ENCODE measurements at regions not wholly inside any gene's neighbourhood (a gene's known extent, or its start where the extent isn't known, plus 50 kb on each side); places are given as distances from the start of the nearest gene placed in this dataset.

DNA sequence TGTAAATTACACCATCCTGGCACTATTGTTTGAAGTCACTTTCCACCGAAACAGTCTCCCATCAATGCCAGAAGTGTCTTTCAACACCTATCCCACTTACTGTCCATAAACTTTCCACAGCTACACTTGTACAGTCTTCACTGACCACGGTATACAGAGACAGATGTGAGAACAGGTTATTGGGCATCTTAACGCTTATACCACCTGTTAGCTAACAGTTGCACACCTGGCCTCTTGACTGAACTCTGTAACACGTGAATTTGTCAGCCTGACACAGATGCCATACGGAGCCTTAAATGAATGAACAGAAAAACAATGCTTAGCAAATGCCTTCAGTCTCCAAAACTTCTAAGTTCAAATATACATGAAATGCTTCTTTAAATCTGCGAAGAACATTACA lies 440.5 kb downstream of the SHQ1 start:
- Histone ChIP-seq H3K79me1 (ENCODE audit: low read length) (peaks cover 15% of the 10 kb centered on the region), H3K27ac (ENCODE audit: low read depth, low read length) (no peak overlapping the region), H2BK5ac (ENCODE audit: low read length) (no peak overlapping the region), H3K36me3 (ENCODE audit: control insufficient read depth, insufficient read depth, low read length) (no peaks in the 10 kb centered on the region), H3K4me3 (ENCODE audit: low read length) (no peak overlapping the region), H3K4ac (ENCODE audit: low read depth, low read length) (no peak overlapping the region), H3K79me2 (ENCODE audit: control insufficient read depth, insufficient read depth, low read length) (peaks cover 82% of the 10 kb centered on the region), H3K27me3 (ENCODE audit: insufficient read depth, low read length, poor library complexity) (no peaks in the 10 kb centered on the region), H3K9ac (ENCODE audit: low read length) (no peak overlapping the region), H2BK15ac (replicated peaks; ENCODE audit: low read depth) (no peak overlapping the region), H4K5ac (ENCODE audit: low read length) (no peak overlapping the region), H4K8ac (ENCODE audit: low read depth, low read length) (no peak overlapping the region), H2AK5ac (ENCODE audit: low read length) (no peak overlapping the region), H3K56ac (ENCODE audit: low read length) (no peak overlapping the region), H3K23ac (ENCODE audit: low read length) (no peak overlapping the region), H2BK120ac (ENCODE audit: low read depth, low read length) (no peak overlapping the region), H3K18ac (ENCODE audit: low read length) (no peak overlapping the region), H3K4me1 (ENCODE audit: control insufficient read depth, low read depth, low read length) (peaks cover 19% of the 10 kb centered on the region), H3K4me2 (ENCODE audit: low read length) (no peak overlapping the region)
- WGBS (ENCODE audit: extremely low coverage, insufficient coverage, low lambda C conversion rate): 100% methylated on average over 1 of the region's 6 CpGs
- no peak for DNase-seq

DNA sequence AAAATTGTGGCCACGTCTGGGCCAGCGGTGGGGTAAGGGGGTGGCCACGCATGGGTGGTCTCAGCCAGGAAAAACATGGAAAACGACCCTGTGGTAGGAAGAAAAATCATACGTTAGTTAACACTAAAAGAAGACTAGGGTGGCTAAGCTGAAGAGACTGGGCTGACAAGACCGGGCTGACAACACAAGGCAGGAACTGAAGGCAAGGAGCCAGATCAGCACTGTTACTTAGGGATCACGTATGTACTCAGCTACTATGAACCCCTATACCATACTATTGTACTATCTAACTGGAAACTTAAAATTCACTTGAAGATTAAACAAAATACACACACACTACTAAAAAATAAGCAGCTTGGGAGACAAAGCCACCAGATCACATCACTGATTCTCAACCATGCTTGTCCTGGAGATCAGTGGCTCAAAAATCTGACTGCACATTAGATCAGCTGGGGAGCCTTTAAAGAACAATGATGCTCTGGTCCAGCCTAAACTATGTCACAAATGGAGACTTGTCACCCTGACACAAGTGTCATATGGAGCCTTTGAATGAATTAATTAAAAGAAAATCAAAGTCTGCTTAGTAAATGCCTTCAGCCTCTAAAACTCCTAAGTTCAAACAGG lies 442.2 kb downstream of the SHQ1 start:
- peaks cover 13% of the 10 kb centered on the region for H3K79me1 ChIP-seq (ENCODE audit: low read length)

DNA sequence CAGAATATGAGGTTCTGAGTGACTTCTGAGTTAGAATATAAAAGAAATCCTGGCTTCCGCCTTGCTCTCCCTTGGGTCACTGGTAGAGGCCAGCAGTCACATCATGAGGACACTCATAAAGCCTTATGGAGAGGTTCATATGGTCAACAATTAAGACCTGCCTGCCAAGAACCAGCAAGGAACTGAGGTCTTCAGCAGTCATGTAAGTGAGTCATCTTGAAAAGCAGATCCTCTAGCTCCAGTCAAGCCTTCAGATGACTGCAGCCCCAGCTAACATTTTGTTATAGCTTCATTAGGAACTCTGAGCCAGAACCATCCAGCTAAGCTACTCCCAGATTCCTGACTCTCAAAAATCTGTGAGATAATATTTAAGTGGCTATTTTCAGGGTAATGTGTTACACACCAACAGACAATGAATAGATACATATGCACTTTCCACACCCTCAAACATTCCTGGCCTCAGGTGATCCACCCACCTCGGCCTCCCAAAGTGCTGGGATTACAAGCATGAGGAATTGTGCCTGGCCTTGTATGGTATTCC lies 447.2 kb downstream of the SHQ1 start:
- no peak for DNase-seq
- Histone ChIP-seq H3K56ac (ENCODE audit: low read length) (no peak overlapping the region), H4K8ac (ENCODE audit: low read depth, low read length) (no peak overlapping the region), H2BK120ac (ENCODE audit: low read depth, low read length) (no peak overlapping the region), H4K5ac (ENCODE audit: low read length) (no peak overlapping the region), H3K79me2 (ENCODE audit: control insufficient read depth, insufficient read depth, low read length) (peaks cover 81% of the 10 kb centered on the region), H3K79me1 (ENCODE audit: low read length) (peaks cover 9% of the 10 kb centered on the region), H3K27me3 (ENCODE audit: insufficient read depth, low read length, poor library complexity) (no peaks in the 10 kb centered on the region), H2BK15ac (replicated peaks; ENCODE audit: low read depth) (no peak overlapping the region), H2AK5ac (ENCODE audit: low read length) (no peak overlapping the region), H3K4ac (ENCODE audit: low read depth, low read length) (no peak overlapping the region), H3K23ac (ENCODE audit: low read length) (no peak overlapping the region), H3K4me1 (ENCODE audit: control insufficient read depth, low read depth, low read length) (peaks cover 17% of the 10 kb centered on the region), H3K36me3 (ENCODE audit: control insufficient read depth, insufficient read depth, low read length) (no peaks in the 10 kb centered on the region), H3K4me2 (ENCODE audit: low read length) (no peak overlapping the region), H3K9ac (ENCODE audit: low read length) (no peak overlapping the region), H3K4me3 (ENCODE audit: low read length) (no peak overlapping the region), H3K18ac (ENCODE audit: low read length) (no peak overlapping the region), H3K27ac (ENCODE audit: low read depth, low read length) (no peak overlapping the region), H2BK5ac (ENCODE audit: low read length) (no peak overlapping the region)
- no CpG with 5 or more reads among the region's 2 CpGs for WGBS (ENCODE audit: extremely low coverage, insufficient coverage, low lambda C conversion rate)

More for the DNA sequence above, 442.2 kb downstream of the SHQ1 start:
- WGBS (ENCODE audit: extremely low coverage, insufficient coverage, low lambda C conversion rate): no CpG with 5 or more reads among the region's 7 CpGs
- H3K27ac ChIP-seq (ENCODE audit: low read depth, low read length): no peak overlapping the region
- H3K9ac ChIP-seq (ENCODE audit: low read length): no peak overlapping the region
- H3K4me3 ChIP-seq (ENCODE audit: low read length): no peak overlapping the region
- DNase-seq: no peak
- H4K8ac ChIP-seq (ENCODE audit: low read depth, low read length): no peak overlapping the region
- no peak overlapping the region for H2BK120ac ChIP-seq (ENCODE audit: low read depth, low read length)
- H4K5ac ChIP-seq (ENCODE audit: low read length): no peak overlapping the region
- peaks cover 82% of the 10 kb centered on the region for H3K79me2 ChIP-seq (ENCODE audit: control insufficient read depth, insufficient read depth, low read length)
- no peak overlapping the region for H2BK15ac ChIP-seq (replicated peaks; ENCODE audit: low read depth)
- no peak overlapping the region for H2AK5ac ChIP-seq (ENCODE audit: low read length)
- H3K36me3 ChIP-seq (ENCODE audit: control insufficient read depth, insufficient read depth, low read length): no peaks in the 10 kb centered on the region
- H3K56ac ChIP-seq (ENCODE audit: low read length): no peak overlapping the region
- H3K4me2 ChIP-seq (ENCODE audit: low read length): no peak overlapping the region
- H3K4me1 ChIP-seq (ENCODE audit: control insufficient read depth, low read depth, low read length): peaks cover 24% of the 10 kb centered on the region
- no peaks in the 10 kb centered on the region for H3K27me3 ChIP-seq (ENCODE audit: insufficient read depth, low read length, poor library complexity)
- H3K18ac ChIP-seq (ENCODE audit: low read length): no peak overlapping the region
- H2BK5ac ChIP-seq (ENCODE audit: low read length): no peak overlapping the region
- H3K4ac ChIP-seq (ENCODE audit: low read depth, low read length): no peak overlapping the region
- no peak overlapping the region for H3K23ac ChIP-seq (ENCODE audit: low read length)

DNA sequence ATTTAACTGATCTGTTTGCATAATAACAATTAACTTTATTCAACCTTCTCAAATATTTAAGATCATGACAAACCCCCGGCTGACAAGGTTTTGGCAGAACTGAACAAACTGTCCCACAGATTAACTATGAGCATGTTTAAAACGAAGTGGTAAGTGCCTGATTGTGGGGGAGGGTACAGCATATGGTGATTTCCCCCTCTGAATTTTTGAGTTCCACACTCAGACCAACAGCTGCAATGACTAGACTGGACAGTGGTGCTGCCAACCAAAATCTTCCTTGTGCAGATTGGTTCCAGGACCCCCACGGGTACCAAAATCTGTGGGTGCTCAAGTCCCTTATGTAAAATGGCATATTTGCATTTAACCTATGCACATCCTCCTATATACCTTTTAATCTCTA lies 449.5 kb downstream of the SHQ1 start:
- Histone ChIP-seq H3K4ac (ENCODE audit: low read depth, low read length) (no peak overlapping the region), H3K56ac (ENCODE audit: low read length) (no peak overlapping the region), H3K79me1 (ENCODE audit: low read length) (peaks cover 8% of the 10 kb centered on the region), H3K79me2 (ENCODE audit: control insufficient read depth, insufficient read depth, low read length) (peaks cover 83% of the 10 kb centered on the region), H4K8ac (ENCODE audit: low read depth, low read length) (no peak overlapping the region), H2BK120ac (ENCODE audit: low read depth, low read length) (no peak overlapping the region), H3K27me3 (ENCODE audit: insufficient read depth, low read length, poor library complexity) (no peaks in the 10 kb centered on the region), H2BK5ac (ENCODE audit: low read length) (no peak overlapping the region), H3K27ac (ENCODE audit: low read depth, low read length) (no peak overlapping the region), H3K18ac (ENCODE audit: low read length) (no peak overlapping the region), H3K4me1 (ENCODE audit: control insufficient read depth, low read depth, low read length) (peaks cover 9% of the 10 kb centered on the region), H3K4me2 (ENCODE audit: low read length) (no peak overlapping the region), H4K5ac (ENCODE audit: low read length) (no peak overlapping the region), H2AK5ac (ENCODE audit: low read length) (no peak overlapping the region), H3K4me3 (ENCODE audit: low read length) (no peak overlapping the region), H3K36me3 (ENCODE audit: control insufficient read depth, insufficient read depth, low read length) (no peaks in the 10 kb centered on the region), H3K23ac (ENCODE audit: low read length) (no peak overlapping the region), H2BK15ac (replicated peaks; ENCODE audit: low read depth) (no peak overlapping the region), H3K9ac (ENCODE audit: low read length) (no peak overlapping the region)
- no peak for DNase-seq
- no CpG with 5 or more reads among the region's 3 CpGs for WGBS (ENCODE audit: extremely low coverage, insufficient coverage, low lambda C conversion rate)

DNA sequence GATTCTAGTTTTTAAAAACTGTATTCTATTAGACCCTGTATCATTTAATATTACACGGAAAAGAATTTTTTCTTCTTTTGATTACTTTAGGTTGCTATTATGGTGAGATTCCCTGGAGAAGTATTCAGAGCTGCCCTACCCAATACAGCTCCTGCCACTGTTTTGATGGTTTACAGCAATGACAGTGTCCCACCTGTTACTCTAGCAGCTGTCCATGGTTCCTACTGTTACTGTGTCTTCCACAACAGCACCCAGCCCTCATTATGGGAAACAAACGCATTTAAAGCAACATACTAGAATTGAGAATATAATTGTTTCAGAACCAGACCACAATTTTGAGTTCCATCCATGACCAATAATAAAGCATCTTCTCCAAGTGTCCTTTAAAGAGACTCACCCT lies 450.7 kb downstream of the SHQ1 start:
- Histone ChIP-seq H3K27ac (ENCODE audit: low read depth, low read length) (no peak overlapping the region), H3K36me3 (ENCODE audit: control insufficient read depth, insufficient read depth, low read length) (no peaks in the 10 kb centered on the region), H3K79me2 (ENCODE audit: control insufficient read depth, insufficient read depth, low read length) (peaks cover 86% of the 10 kb centered on the region), H3K9ac (ENCODE audit: low read length) (no peak overlapping the region), H3K23ac (ENCODE audit: low read length) (no peak overlapping the region), H3K4ac (ENCODE audit: low read depth, low read length) (no peak overlapping the region), H3K27me3 (ENCODE audit: insufficient read depth, low read length, poor library complexity) (no peaks in the 10 kb centered on the region), H2BK5ac (ENCODE audit: low read length) (no peak overlapping the region), H3K18ac (ENCODE audit: low read length) (no peak overlapping the region), H3K4me3 (ENCODE audit: low read length) (no peak overlapping the region), H3K56ac (ENCODE audit: low read length) (no peak overlapping the region), H3K4me2 (ENCODE audit: low read length) (no peak overlapping the region), H2AK5ac (ENCODE audit: low read length) (no peak overlapping the region), H2BK120ac (ENCODE audit: low read depth, low read length) (no peak overlapping the region), H4K5ac (ENCODE audit: low read length) (no peak overlapping the region), H2BK15ac (replicated peaks; ENCODE audit: low read depth) (no peak overlapping the region), H4K8ac (ENCODE audit: low read depth, low read length) (no peak overlapping the region), H3K79me1 (ENCODE audit: low read length) (peaks cover 9% of the 10 kb centered on the region), H3K4me1 (ENCODE audit: control insufficient read depth, low read depth, low read length) (peaks cover 6% of the 10 kb centered on the region)
- WGBS (ENCODE audit: extremely low coverage, insufficient coverage, low lambda C conversion rate): no CpG with 5 or more reads among the region's 2 CpGs
- DNase-seq: no peak

DNA sequence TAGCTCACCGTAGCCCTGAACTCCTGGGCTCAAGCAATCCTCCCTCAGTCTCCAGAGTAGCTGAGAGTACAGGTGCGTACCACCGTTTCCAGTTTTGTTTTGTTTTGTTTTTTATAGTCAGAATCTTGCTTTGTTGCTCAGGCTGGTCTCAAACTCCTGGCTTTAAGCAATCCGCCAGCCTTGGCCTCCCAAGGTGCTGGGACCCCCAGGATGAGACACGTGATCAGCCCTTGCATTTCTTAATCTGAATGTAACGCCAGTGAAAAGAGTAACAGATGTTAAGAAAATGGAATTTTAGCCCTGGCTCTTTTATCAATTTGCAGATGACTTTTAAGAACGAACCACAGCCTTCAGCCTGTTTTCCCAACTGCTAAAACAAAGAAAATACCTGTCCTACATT lies 451.3 kb downstream of the SHQ1 start:
- Histone ChIP-seq H2BK120ac (ENCODE audit: low read depth, low read length) (no peak overlapping the region), H4K5ac (ENCODE audit: low read length) (no peak overlapping the region), H3K4me3 (ENCODE audit: low read length) (no peak overlapping the region), H3K79me1 (ENCODE audit: low read length) (peaks cover 9% of the 10 kb centered on the region), H2BK5ac (ENCODE audit: low read length) (no peak overlapping the region), H3K4me2 (ENCODE audit: low read length) (no peak overlapping the region), H3K56ac (ENCODE audit: low read length) (no peak overlapping the region), H3K23ac (ENCODE audit: low read length) (no peak overlapping the region), H3K4me1 (ENCODE audit: control insufficient read depth, low read depth, low read length) (peaks cover 3% of the 10 kb centered on the region), H4K8ac (ENCODE audit: low read depth, low read length) (no peak overlapping the region), H3K18ac (ENCODE audit: low read length) (no peak overlapping the region), H2AK5ac (ENCODE audit: low read length) (no peak overlapping the region), H2BK15ac (replicated peaks; ENCODE audit: low read depth) (no peak overlapping the region), H3K79me2 (ENCODE audit: control insufficient read depth, insufficient read depth, low read length) (peaks cover 86% of the 10 kb centered on the region), H3K4ac (ENCODE audit: low read depth, low read length) (no peak overlapping the region), H3K27ac (ENCODE audit: low read depth, low read length) (no peak overlapping the region), H3K9ac (ENCODE audit: low read length) (no peak overlapping the region), H3K27me3 (ENCODE audit: insufficient read depth, low read length, poor library complexity) (no peaks in the 10 kb centered on the region), H3K36me3 (ENCODE audit: control insufficient read depth, insufficient read depth, low read length) (no peaks in the 10 kb centered on the region)
- DNase-seq: no peak
- WGBS (ENCODE audit: extremely low coverage, insufficient coverage, low lambda C conversion rate): no CpG with 5 or more reads among the region's 7 CpGs

Measured in mesendoderm (in vitro differentiated cells).